ENCODE measurements at regions not wholly inside any gene's neighbourhood (a gene's known extent, or its start where the extent isn't known, plus 50 kb on each side); places are given as distances from the start of the nearest gene placed in this dataset.

DNA sequence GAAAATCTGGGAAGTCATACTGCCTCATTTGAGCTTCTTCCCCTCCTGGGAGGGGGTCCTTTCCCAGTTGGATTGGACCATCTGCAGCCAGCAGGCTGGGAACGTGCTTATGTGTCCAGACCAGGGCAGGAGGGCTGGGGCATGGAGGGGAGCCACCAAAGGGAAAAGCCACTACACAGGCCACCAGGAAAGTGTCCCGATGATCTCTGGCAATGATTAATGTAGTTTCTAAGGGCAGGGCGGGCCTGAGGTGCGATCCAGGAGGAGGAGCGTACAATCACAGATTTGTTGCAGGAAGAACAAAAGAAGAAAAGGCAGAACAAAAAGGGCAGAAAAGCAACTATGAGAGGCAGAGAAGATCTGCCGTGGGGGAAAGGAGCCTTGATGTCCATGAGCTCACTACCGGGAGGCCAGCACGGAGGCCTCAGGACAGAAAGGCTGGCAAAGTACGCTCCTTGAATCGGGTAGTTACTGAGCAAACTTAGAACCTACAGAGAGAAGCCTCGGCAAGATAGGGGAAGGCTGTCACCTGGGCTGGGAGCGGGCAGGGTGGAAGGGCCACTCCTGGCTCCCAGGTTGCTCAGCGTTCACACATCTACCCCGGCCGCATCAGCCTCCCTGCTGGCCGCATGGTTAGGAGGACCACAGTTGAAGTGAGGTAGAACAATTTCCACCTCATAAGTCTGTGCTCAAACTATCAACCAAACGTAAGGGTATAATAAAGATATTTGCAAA lies 79.5 kb upstream of the PCSK6 start:
- TF ChIP-seq, protein P1, sequence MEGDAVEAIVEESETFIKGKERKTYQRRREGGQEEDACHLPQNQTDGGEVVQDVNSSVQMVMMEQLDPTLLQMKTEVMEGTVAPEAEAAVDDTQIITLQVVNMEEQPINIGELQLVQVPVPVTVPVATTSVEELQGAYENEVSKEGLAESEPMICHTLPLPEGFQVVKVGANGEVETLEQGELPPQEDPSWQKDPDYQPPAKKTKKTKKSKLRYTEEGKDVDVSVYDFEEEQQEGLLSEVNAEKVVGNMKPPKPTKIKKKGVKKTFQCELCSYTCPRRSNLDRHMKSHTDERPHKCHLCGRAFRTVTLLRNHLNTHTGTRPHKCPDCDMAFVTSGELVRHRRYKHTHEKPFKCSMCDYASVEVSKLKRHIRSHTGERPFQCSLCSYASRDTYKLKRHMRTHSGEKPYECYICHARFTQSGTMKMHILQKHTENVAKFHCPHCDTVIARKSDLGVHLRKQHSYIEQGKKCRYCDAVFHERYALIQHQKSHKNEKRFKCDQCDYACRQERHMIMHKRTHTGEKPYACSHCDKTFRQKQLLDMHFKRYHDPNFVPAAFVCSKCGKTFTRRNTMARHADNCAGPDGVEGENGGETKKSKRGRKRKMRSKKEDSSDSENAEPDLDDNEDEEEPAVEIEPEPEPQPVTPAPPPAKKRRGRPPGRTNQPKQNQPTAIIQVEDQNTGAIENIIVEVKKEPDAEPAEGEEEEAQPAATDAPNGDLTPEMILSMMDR (IDR thresholded peaks at IDR 0.05; ENCODE audit: borderline replicate concordance, insufficient read depth, low read depth, low read length): no peak
- no peak overlapping the region for H3K4me3 ChIP-seq (ENCODE audit: low read depth, low read length)

DNA sequence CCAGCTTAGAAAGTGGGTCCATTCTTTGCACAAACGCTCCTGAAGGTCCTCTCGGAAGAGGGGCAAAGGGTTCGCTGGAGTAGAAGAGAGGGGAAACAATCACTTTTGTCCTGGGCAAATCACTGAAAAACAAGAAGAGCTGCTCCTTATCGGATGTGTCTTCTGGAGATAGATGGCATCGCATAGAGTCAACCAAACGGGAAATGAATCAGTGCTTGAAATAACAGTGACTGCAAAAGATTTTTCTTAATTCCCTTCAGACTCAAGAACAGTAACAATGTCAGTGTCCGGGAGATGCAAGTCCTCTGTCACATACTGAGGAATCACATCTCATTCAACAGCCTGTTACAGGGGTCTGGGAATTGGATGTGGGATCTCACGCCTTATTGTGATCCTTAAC lies 78.8 kb upstream of the PCSK6 start:
- TF ChIP-seq, protein P1 (IDR thresholded peaks at IDR 0.05; ENCODE audit: borderline replicate concordance, insufficient read depth, low read depth, low read length): no peak

DNA sequence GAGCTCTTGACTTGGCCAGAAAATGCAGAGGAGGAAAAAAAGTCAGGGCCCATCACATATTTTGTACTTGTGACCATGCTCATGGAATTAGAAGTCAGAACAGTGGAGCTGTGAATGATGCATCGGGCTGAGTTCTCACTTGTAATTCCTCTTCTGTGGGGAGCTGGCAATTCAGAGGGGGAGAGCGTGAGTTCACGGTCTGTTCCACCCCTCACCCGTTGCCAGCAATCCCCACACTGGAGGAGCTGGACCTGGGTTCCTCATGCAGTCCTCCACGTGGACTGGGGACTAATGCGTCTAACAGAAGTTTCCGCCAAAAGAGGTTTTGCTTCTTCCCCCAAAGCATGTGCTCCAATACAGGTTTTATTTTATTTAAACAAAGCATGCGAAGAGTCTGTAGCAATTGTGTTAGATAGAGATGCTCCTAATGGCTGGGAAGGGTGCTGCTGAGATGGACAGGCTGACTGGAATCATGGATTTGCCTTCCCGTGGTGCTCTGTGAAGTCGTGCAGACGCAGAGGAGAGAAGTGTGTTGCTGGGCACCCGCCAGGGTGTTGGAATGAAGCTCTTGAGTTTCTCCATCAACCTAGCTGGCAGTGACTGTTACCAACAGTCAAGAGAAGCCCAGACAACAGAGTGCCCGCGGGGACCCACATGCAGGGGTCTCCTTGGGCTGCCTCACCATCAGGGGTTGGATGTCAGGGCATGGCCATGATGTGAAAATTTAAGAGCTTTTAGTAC lies 77.4 kb upstream of the PCSK6 start:
- no peak overlapping the region for H3K4me3 ChIP-seq (ENCODE audit: low read depth, low read length)
- TF ChIP-seq, protein P1 (IDR thresholded peaks at IDR 0.05; ENCODE audit: borderline replicate concordance, insufficient read depth, low read depth, low read length): no peak

More for the DNA sequence above, 78.8 kb upstream of the PCSK6 start:
- H3K4me3 ChIP-seq (ENCODE audit: low read depth, low read length): no peak overlapping the region

DNA sequence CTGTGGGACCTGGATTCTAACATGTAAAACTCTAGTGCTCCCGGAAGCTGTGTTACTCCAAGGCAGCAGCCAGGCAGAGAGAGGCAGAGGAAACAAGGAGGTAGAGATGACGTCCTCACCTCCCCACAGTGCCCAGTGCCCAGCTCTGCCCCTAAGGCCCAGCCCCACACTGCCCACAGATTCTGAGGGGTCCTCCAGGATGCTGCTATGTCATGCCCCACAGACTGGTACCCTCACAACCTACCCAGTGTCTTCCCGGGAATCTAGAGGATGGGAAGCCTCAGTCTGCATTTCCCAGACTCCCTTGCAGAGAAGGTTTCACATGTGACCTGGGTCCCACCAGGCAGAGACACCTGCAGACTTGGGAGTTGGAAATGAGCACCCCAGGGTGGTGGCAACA lies 75.9 kb upstream of the PCSK6 start:
- TF ChIP-seq, protein P1 (IDR thresholded peaks at IDR 0.05; ENCODE audit: borderline replicate concordance, insufficient read depth, low read depth, low read length): no peak
- H3K4me3 ChIP-seq (ENCODE audit: low read depth, low read length): no peak overlapping the region

DNA sequence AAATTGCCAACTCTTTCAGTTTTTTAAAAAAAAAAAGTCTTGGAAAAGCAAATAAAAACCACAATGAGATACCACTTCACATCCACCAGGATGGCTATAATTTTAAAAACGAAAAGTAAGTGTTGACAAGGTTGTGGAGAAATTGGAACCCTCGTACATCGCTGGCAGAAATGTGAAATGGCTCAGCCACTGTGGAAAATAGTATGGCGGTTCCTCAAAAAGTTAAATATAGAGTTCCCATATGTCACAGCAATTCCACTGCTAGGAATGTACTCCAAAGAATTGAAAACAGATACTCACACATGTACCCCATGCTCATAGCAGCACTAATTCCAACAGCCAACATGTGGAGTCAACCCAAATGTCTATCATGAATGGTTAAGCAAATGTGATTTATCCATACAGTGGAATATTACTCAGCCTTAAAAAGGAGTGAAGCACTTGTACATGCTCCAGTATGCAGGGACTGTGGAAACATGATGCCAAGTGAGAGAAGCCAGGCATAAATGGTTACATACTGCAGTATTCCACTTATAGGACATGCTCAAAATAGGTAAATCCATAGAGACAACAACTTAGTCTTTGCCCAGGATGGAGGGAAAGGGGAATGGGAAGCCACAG lies 73.8 kb upstream of the PCSK6 start:
- H3K4me3 ChIP-seq (ENCODE audit: low read depth, low read length): no peak overlapping the region
- TF ChIP-seq, protein P1 (IDR thresholded peaks at IDR 0.05; ENCODE audit: borderline replicate concordance, insufficient read depth, low read depth, low read length): no peak

DNA sequence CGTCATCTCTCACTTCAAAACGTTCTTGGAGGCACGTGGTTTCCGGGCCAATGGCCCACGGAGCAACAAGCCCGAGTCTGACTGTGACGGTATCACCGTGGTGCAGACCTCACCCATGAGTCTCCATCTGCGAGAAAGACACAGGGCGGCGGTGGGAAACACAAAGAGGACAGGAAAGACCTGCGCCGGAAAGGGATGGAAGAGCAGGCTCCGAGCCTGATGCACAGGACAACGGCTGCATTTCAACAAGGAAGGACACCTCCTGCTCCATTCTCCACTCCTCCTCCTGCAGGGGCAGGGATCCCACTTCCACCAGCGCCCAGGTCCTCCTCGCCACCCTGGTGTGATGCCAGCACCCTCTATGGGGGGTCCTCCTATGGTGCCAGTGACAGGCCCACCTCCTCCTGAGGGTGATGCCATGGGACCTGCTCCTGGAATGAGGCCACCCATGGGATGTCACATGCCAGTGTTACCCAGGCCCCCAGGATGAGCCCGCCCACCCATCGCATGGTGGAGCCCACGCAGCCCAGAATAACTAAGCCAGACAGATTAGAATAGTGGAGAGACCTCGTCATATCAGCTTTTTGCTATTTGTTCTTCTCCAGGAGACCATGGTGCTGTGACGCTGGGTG lies 73.0 kb upstream of the PCSK6 start:
- TF ChIP-seq, protein P1 (IDR thresholded peaks at IDR 0.05; ENCODE audit: borderline replicate concordance, insufficient read depth, low read depth, low read length): no peak

More for the DNA sequence above, 73.0 kb upstream of the PCSK6 start:
- no peak overlapping the region for H3K4me3 ChIP-seq (ENCODE audit: low read depth, low read length)

All from GM12875 (cell line).